ENCODE measurements at regions not wholly inside any gene's neighbourhood (a gene's known extent, or its start where the extent isn't known, plus 50 kb on each side); places are given as distances from the start of the nearest gene placed in this dataset.

DNA sequence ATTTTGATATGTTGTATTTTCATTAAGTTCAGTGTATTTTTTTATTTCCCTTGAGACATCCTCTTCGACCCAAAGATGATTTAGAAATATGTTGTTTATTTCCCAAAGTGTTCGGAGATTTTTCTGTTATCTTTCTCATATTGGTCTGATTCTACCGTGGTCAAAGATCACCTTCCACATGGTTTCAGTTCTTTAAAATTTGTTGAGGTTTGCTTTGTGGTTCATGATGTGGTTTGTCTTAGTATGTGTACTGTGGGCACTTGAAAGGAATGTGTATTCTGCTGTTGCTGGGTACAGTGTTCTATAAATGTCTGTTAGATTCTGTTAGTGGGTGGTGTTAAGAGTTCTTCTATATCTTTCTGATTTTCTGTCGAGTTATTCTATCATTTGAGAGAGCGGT is 103.4 kb upstream of the FHIT start:
- TF ChIP-seq, protein P1, sequence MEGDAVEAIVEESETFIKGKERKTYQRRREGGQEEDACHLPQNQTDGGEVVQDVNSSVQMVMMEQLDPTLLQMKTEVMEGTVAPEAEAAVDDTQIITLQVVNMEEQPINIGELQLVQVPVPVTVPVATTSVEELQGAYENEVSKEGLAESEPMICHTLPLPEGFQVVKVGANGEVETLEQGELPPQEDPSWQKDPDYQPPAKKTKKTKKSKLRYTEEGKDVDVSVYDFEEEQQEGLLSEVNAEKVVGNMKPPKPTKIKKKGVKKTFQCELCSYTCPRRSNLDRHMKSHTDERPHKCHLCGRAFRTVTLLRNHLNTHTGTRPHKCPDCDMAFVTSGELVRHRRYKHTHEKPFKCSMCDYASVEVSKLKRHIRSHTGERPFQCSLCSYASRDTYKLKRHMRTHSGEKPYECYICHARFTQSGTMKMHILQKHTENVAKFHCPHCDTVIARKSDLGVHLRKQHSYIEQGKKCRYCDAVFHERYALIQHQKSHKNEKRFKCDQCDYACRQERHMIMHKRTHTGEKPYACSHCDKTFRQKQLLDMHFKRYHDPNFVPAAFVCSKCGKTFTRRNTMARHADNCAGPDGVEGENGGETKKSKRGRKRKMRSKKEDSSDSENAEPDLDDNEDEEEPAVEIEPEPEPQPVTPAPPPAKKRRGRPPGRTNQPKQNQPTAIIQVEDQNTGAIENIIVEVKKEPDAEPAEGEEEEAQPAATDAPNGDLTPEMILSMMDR (conservative IDR thresholded peaks at IDR 0.05; ENCODE audit: low read depth in 2 of 2) = no peak
- no peak for TF ChIP-seq NANOG (IDR thresholded peaks at IDR 0.05; ENCODE audit: borderline replicate concordance)
- TF ChIP-seq EZH2 (IDR thresholded peaks at IDR 0.05; ENCODE audit: low read depth, unreplicated experiment) = no peak
- no peak for TF ChIP-seq POLR2AphosphoS5 (IDR thresholded peaks at IDR 0.05; ENCODE audit: low read depth)
- TF ChIP-seq, protein P2, sequence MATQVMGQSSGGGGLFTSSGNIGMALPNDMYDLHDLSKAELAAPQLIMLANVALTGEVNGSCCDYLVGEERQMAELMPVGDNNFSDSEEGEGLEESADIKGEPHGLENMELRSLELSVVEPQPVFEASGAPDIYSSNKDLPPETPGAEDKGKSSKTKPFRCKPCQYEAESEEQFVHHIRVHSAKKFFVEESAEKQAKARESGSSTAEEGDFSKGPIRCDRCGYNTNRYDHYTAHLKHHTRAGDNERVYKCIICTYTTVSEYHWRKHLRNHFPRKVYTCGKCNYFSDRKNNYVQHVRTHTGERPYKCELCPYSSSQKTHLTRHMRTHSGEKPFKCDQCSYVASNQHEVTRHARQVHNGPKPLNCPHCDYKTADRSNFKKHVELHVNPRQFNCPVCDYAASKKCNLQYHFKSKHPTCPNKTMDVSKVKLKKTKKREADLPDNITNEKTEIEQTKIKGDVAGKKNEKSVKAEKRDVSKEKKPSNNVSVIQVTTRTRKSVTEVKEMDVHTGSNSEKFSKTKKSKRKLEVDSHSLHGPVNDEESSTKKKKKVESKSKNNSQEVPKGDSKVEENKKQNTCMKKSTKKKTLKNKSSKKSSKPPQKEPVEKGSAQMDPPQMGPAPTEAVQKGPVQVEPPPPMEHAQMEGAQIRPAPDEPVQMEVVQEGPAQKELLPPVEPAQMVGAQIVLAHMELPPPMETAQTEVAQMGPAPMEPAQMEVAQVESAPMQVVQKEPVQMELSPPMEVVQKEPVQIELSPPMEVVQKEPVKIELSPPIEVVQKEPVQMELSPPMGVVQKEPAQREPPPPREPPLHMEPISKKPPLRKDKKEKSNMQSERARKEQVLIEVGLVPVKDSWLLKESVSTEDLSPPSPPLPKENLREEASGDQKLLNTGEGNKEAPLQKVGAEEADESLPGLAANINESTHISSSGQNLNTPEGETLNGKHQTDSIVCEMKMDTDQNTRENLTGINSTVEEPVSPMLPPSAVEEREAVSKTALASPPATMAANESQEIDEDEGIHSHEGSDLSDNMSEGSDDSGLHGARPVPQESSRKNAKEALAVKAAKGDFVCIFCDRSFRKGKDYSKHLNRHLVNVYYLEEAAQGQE (IDR thresholded peaks at IDR 0.05; ENCODE audit: unreplicated experiment) = no peak
- no peak for TF ChIP-seq EZH2phosphoT487 (IDR thresholded peaks at IDR 0.05; ENCODE audit: unreplicated experiment)
- no peak for TF ChIP-seq CREB1 (CRISPR knock-in tag; IDR thresholded peaks at IDR 0.05; ENCODE audit: low read depth)
- TF ChIP-seq, protein P3, sequence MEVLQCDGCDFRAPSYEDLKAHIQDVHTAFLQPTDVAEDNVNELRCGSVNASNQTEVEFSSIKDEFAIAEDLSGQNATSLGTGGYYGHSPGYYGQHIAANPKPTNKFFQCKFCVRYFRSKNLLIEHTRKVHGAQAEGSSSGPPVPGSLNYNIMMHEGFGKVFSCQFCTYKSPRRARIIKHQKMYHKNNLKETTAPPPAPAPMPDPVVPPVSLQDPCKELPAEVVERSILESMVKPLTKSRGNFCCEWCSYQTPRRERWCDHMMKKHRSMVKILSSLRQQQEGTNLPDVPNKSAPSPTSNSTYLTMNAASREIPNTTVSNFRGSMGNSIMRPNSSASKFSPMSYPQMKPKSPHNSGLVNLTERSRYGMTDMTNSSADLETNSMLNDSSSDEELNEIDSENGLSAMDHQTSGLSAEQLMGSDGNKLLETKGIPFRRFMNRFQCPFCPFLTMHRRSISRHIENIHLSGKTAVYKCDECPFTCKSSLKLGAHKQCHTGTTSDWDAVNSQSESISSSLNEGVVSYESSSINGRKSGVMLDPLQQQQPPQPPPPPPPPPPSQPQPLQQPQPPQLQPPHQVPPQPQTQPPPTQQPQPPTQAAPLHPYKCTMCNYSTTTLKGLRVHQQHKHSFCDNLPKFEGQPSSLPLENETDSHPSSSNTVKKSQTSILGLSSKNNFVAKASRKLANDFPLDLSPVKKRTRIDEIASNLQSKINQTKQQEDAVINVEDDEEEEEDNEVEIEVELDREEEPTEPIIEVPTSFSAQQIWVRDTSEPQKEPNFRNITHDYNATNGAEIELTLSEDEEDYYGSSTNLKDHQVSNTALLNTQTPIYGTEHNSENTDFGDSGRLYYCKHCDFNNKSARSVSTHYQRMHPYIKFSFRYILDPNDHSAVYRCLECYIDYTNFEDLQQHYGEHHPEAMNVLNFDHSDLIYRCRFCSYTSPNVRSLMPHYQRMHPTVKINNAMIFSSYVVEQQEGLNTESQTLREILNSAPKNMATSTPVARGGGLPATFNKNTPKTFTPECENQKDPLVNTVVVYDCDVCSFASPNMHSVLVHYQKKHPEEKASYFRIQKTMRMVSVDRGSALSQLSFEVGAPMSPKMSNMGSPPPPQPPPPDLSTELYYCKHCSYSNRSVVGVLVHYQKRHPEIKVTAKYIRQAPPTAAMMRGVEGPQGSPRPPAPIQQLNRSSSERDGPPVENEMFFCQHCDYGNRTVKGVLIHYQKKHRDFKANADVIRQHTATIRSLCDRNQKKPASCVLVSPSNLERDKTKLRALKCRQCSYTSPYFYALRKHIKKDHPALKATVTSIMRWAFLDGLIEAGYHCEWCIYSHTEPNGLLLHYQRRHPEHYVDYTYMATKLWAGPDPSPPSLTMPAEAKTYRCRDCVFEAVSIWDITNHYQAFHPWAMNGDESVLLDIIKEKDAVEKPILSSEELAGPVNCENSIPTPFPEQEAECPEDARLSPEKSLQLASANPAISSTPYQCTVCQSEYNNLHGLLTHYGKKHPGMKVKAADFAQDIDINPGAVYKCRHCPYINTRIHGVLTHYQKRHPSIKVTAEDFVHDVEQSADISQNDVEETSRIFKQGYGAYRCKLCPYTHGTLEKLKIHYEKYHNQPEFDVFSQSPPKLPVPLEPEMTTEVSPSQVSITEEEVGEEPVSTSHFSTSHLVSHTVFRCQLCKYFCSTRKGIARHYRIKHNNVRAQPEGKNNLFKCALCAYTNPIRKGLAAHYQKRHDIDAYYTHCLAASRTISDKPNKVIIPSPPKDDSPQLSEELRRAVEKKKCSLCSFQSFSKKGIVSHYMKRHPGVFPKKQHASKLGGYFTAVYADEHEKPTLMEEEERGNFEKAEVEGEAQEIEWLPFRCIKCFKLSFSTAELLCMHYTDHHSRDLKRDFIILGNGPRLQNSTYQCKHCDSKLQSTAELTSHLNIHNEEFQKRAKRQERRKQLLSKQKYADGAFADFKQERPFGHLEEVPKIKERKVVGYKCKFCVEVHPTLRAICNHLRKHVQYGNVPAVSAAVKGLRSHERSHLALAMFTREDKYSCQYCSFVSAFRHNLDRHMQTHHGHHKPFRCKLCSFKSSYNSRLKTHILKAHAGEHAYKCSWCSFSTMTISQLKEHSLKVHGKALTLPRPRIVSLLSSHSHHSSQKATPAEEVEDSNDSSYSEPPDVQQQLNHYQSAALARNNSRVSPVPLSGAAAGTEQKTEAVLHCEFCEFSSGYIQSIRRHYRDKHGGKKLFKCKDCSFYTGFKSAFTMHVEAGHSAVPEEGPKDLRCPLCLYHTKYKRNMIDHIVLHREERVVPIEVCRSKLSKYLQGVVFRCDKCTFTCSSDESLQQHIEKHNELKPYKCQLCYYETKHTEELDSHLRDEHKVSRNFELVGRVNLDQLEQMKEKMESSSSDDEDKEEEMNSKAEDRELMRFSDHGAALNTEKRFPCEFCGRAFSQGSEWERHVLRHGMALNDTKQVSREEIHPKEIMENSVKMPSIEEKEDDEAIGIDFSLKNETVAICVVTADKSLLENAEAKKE (CRISPR knock-in tag; IDR thresholded peaks at IDR 0.05) = no peak
